Neural progenitor cell (in vitro differentiated cells): ENCODE measurements at regions not wholly inside any gene's neighbourhood (a gene's known extent, or its start where the extent isn't known, plus 50 kb on each side); places are given as distances from the start of the nearest gene placed in this dataset.

Experiments
- DNase-seq: peaks from one replicate; pipeline ENCODE4 v3.0.0-alpha.2; 2016; ENCODE audit warnings: low spot score
- H2AFZ ChIP-seq: fragments of 200-600 bp; sonication (generic); replicated peaks from 2 replicates; pipeline ENCODE4 v1.6.1; 2016; ENCODE audit warnings: antibody characterized with exemption
- H3F3A ChIP-seq: fragments of 200-600 bp; sonication (generic); 2 replicates; pipeline ENCODE4 v1.6.1; 2016; ENCODE audit warnings: antibody characterized with exemption, low read depth
- H3K27ac ChIP-seq: fragments of 200-600 bp; sonication (generic); 2 replicates; pipeline ENCODE4 v1.5.1; 2016; ENCODE audit warnings: mild to moderate bottlenecking
- H3K27me3 ChIP-seq: fragments of 200-600 bp; sonication (generic); 2 replicates; pipeline ENCODE4 v1.6.1; 2016; ENCODE audit warnings: mild to moderate bottlenecking, moderate library complexity
- H3K36me3 ChIP-seq: fragments of 200-600 bp; sonication (generic); 2 replicates; pipeline ENCODE4 v1.5.1; 2016
- H3K4me1 ChIP-seq: fragments of 200-600 bp; sonication (generic); 2 replicates; pipeline ENCODE4 v1.6.1; 2016; ENCODE audit warnings: mixed run types
- H3K4me2 ChIP-seq: fragments of 200-600 bp; sonication (generic); 2 replicates; pipeline ENCODE4 v1.6.1; 2016
- H3K4me3 ChIP-seq: fragments of 200-600 bp; sonication (generic); 2 replicates; pipeline ENCODE4 v1.5.1; 2016
- H3K79me2 ChIP-seq: fragments of 200-600 bp; sonication (generic); 2 replicates; pipeline ENCODE4 v1.6.1; 2016; ENCODE audit warnings: low read depth
- H3K9ac ChIP-seq: fragments of 200-600 bp; sonication (generic); 2 replicates; pipeline ENCODE4 v1.6.1; 2016
- H3K9me3 ChIP-seq: fragments of 200-600 bp; sonication (generic); 2 replicates; pipeline ENCODE4 v1.5.1; 2016; ENCODE audit warnings: low read depth
- H4K20me1 ChIP-seq: fragments of 200-600 bp; sonication (generic); 2 replicates; pipeline ENCODE4 v1.6.1; 2016; ENCODE audit warnings: low read depth
- H3K27ac Mint-ChIP-seq: 3 replicates; pipeline ENCODE4 v1.8.0; 2021; ENCODE audit warnings: mixed read lengths
- H3K27me3 Mint-ChIP-seq: 2 replicates; pipeline ENCODE4 v1.8.0; 2022; ENCODE audit warnings: low read depth, mild to moderate bottlenecking, inconsistent platforms, moderate library complexity, mixed read lengths; ENCODE audit not compliant: insufficient read depth
- H3K36me3 Mint-ChIP-seq: 3 replicates; pipeline ENCODE4 v1.8.0; 2021; ENCODE audit warnings: mixed read lengths
- H3K4me1 Mint-ChIP-seq: 3 replicates; pipeline ENCODE4 v1.8.0; 2021; ENCODE audit warnings: mixed read lengths
- H3K4me3 Mint-ChIP-seq: 3 replicates; pipeline ENCODE4 v1.8.0; 2021; ENCODE audit warnings: mild to moderate bottlenecking, moderate library complexity, mixed read lengths
- H3K9me3 Mint-ChIP-seq: 3 replicates; pipeline ENCODE4 v1.8.0; 2020; ENCODE audit warnings: mixed read lengths
- CTCF ChIP-seq: fragments of 200-600 bp; sonication (generic); IDR thresholded peaks from 2 replicates; pipeline ENCODE4 v1.5.1; 2017; ENCODE audit warnings: antibody characterized with exemption, mild to moderate bottlenecking
- EZH2 ChIP-seq: fragments of 200-600 bp; sonication (generic); IDR thresholded peaks from 2 replicates; pipeline ENCODE4 v1.6.1; 2017; ENCODE audit warnings: antibody characterized with exemption, mild to moderate bottlenecking, moderate library complexity
- EZH2phosphoT487 ChIP-seq: fragments of 200-600 bp; sonication (generic); IDR thresholded peaks from 2 replicates; pipeline ENCODE4 v1.6.1; 2017; ENCODE audit warnings: antibody characterized with exemption

DNA sequence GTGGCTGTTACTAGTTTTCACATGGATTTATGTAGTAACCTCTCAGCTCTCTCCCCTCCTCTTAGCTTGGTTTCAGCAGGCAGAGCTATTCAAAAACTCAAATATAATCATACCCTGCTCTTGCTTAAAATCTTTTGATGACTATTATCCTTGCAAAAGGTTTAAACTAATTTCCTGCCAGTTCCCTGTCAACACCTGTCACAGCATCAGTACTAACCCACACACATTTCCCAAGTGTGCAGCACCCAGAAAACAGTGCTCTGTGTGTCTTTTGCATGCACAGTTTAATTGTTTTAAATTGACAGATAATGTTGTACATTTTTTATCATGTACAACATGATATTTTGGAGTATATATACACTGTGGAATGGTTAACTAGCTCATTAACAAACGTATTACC is 202.0 kb downstream of the PAPSS1 start:
- Histone ChIP-seq H3K79me2 (no peaks in the 10 kb centered on the region), H3F3A (no peaks in the 10 kb centered on the region), H3K9me3 (no peaks in the 10 kb centered on the region), H3K4me2 (no peak overlapping the region), H3K36me3 (no peaks in the 10 kb centered on the region), H2AFZ (no peak overlapping the region), H3K4me1 (no peaks in the 10 kb centered on the region), H3K4me3 (no peak overlapping the region), H4K20me1 (no peaks in the 10 kb centered on the region), H3K27ac (no peak overlapping the region), H3K9ac (no peak overlapping the region), H3K27me3 (no peaks in the 10 kb centered on the region)
- Mint-ChIP-seq H3K36me3 (no peaks in the 10 kb centered on the region), H3K9me3 (peaks cover 10% of the 10 kb centered on the region), H3K4me3 (no peak overlapping the region), H3K4me1 (no peaks in the 10 kb centered on the region), H3K27ac (no peak overlapping the region), H3K27me3 (no peaks in the 10 kb centered on the region)
- no peak for DNase-seq
- no peak for TF ChIP-seq EZH2
- no peak for TF ChIP-seq EZH2phosphoT487
- TF ChIP-seq CTCF = no peak

- no peak overlapping the region for H3K4me2 ChIP-seq
- H3K9ac ChIP-seq = no peak overlapping the region
- H3K27me3 ChIP-seq = no peaks in the 10 kb centered on the region
- Mint-ChIP-seq H3K36me3 (no peaks in the 10 kb centered on the region), H3K27ac (no peak overlapping the region), H3K27me3 (no peaks in the 10 kb centered on the region), H3K9me3 (peaks cover 10% of the 10 kb centered on the region), H3K4me1 (peaks cover 3% of the 10 kb centered on the region), H3K4me3 (no peak overlapping the region)
- H2AFZ ChIP-seq = no peak overlapping the region
- H3K9me3 ChIP-seq = no peaks in the 10 kb centered on the region
- H3K27ac ChIP-seq = no peak overlapping the region
- no peaks in the 10 kb centered on the region for H3F3A ChIP-seq
- no peaks in the 10 kb centered on the region for H4K20me1 ChIP-seq
- no peak for DNase-seq
- TF ChIP-seq CTCF = no peak
- no peak for TF ChIP-seq EZH2phosphoT487
- no peak for TF ChIP-seq EZH2
- no peaks in the 10 kb centered on the region for H3K79me2 ChIP-seq
- no peak overlapping the region for H3K4me3 ChIP-seq
- no peaks in the 10 kb centered on the region for H3K4me1 ChIP-seq
- no peaks in the 10 kb centered on the region for H3K36me3 ChIP-seq
Observed at GRCh38 chr4:107512549-107512948, 207.5 kb downstream of the PAPSS1 start.

GRCh38 chr4:107509615-107510014 is 210.4 kb downstream of the PAPSS1 start:
- Mint-ChIP-seq H3K36me3 (no peaks in the 10 kb centered on the region), H3K4me3 (no peak overlapping the region), H3K4me1 (peaks cover 3% of the 10 kb centered on the region), H3K9me3 (peaks cover under 1% of the 10 kb centered on the region), H3K27me3 (no peaks in the 10 kb centered on the region), H3K27ac (no peak overlapping the region)
- no peaks in the 10 kb centered on the region for H3K79me2 ChIP-seq
- DNase-seq = no peak
- H3K9me3 ChIP-seq = no peaks in the 10 kb centered on the region
- H3K27ac ChIP-seq = no peak overlapping the region
- no peak for TF ChIP-seq EZH2
- TF ChIP-seq EZH2phosphoT487 = no peak
- TF ChIP-seq CTCF = no peak
- no peak overlapping the region for H3K4me3 ChIP-seq
- H3F3A ChIP-seq = no peaks in the 10 kb centered on the region
- H3K4me2 ChIP-seq = no peak overlapping the region
- no peaks in the 10 kb centered on the region for H3K4me1 ChIP-seq
- H3K36me3 ChIP-seq = no peaks in the 10 kb centered on the region
- H2AFZ ChIP-seq = no peak overlapping the region
- H3K9ac ChIP-seq = no peak overlapping the region
- H4K20me1 ChIP-seq = no peaks in the 10 kb centered on the region
- no peaks in the 10 kb centered on the region for H3K27me3 ChIP-seq

GRCh38 chr4:107500551-107500950 is 219.5 kb downstream of the PAPSS1 start:
- H3K9me3 Mint-ChIP-seq = peaks cover 4% of the 10 kb centered on the region
- H3K4me3 Mint-ChIP-seq = no peak overlapping the region
- Histone ChIP-seq H3K27me3 (no peaks in the 10 kb centered on the region), H3K4me1 (no peaks in the 10 kb centered on the region), H3K79me2 (no peaks in the 10 kb centered on the region), H3K27ac (no peak overlapping the region), H3K4me2 (no peak overlapping the region), H3K9me3 (no peaks in the 10 kb centered on the region), H3F3A (no peaks in the 10 kb centered on the region), H3K9ac (no peak overlapping the region), H3K36me3 (no peaks in the 10 kb centered on the region), H2AFZ (no peak overlapping the region), H4K20me1 (no peaks in the 10 kb centered on the region), H3K4me3 (no peak overlapping the region)
- no peak overlapping the region for H3K27ac Mint-ChIP-seq
- DNase-seq = no peak
- H3K36me3 Mint-ChIP-seq = no peaks in the 10 kb centered on the region
- no peaks in the 10 kb centered on the region for H3K4me1 Mint-ChIP-seq
- no peak for TF ChIP-seq CTCF
- no peak for TF ChIP-seq EZH2
- no peak for TF ChIP-seq EZH2phosphoT487
- no peaks in the 10 kb centered on the region for H3K27me3 Mint-ChIP-seq
